Neuronal stem cell (in vitro differentiated cells): ENCODE measurements at regions not wholly inside any gene's neighbourhood (a gene's known extent, or its start where the extent isn't known, plus 50 kb on each side); places are given as distances from the start of the nearest gene placed in this dataset.

ENCODE experiments used
- DNase-seq: peaks from one replicate; pipeline ENCODE4 v3.0.0-alpha.2; 2013; ENCODE audit warnings: low spot score
- H2AFZ ChIP-seq: one replicate; pipeline ENCODE4 v1.6.1; 2013; ENCODE audit warnings: mild to moderate bottlenecking, low read length, inconsistent platforms
- H2AK5ac ChIP-seq: 2 replicates; pipeline ENCODE4 v1.6.1; 2013; ENCODE audit warnings: low read depth, mild to moderate bottlenecking, inconsistent platforms, low read length, moderate library complexity, mixed read lengths
- H2BK120ac ChIP-seq: 2 replicates; pipeline ENCODE4 v1.6.1; 2013; ENCODE audit warnings: low read depth, mild to moderate bottlenecking, inconsistent platforms, low read length, moderate library complexity, mixed read lengths
- H2BK12ac ChIP-seq: one replicate; pipeline ENCODE4 v1.6.1; 2013; ENCODE audit warnings: low read length, inconsistent platforms
- H2BK15ac ChIP-seq: 2 replicates; pipeline ENCODE4 v1.6.1; 2013; ENCODE audit warnings: mild to moderate bottlenecking, low read length, inconsistent platforms, mixed read lengths
- H2BK5ac ChIP-seq: one replicate; pipeline ENCODE4 v1.6.1; 2013; ENCODE audit warnings: inconsistent platforms, mild to moderate bottlenecking, low read length, moderate library complexity
- H3K14ac ChIP-seq: one replicate; pipeline ENCODE4 v1.6.1; 2013; ENCODE audit warnings: low read length, inconsistent platforms
- H3K18ac ChIP-seq: 2 replicates; pipeline ENCODE4 v1.6.1; 2013; ENCODE audit warnings: low read length, inconsistent platforms
- H3K23ac ChIP-seq: 2 replicates; pipeline ENCODE4 v1.6.1; 2013; ENCODE audit warnings: low read depth, mild to moderate bottlenecking, mixed read lengths, low read length, inconsistent platforms; ENCODE audit not compliant: poor library complexity
- H3K27ac ChIP-seq: replicated peaks from 3 replicates; pipeline ENCODE4 v1.5.1; 2013; ENCODE audit warnings: low read length, inconsistent platforms
- H3K27me3 ChIP-seq, 3 experiments: 2 replicates each; pipeline ENCODE4 v1.6.1; 2013; ENCODE audit warnings: low read length in 3 of 3, mild to moderate bottlenecking in 2 of 3, inconsistent platforms in 1 of 3, low read depth in 1 of 3, mixed read lengths in 1 of 3, moderate library complexity in 1 of 3; ENCODE audit not compliant: control insufficient read depth in 3 of 3, insufficient read depth in 3 of 3
- H3K36me3 ChIP-seq, 2 donors: replicated peaks in 1 of 2; 2 replicates each; pipeline ENCODE4 v1.6.1; 2013; ENCODE audit warnings: low read length in 2 of 2; ENCODE audit not compliant: control insufficient read depth in 2 of 2, insufficient read depth in 2 of 2
- H3K4ac ChIP-seq: 2 replicates; pipeline ENCODE4 v1.6.1; 2013; ENCODE audit warnings: inconsistent platforms, mild to moderate bottlenecking, low read length, moderate library complexity
- H3K4me1 ChIP-seq, 2 donors: 1 replicate in 1 of 2; 2 replicates in 1 of 2; pipeline ENCODE4 v1.6.1; 2013; ENCODE audit warnings: low read length in 2 of 2, low read depth in 1 of 2; ENCODE audit not compliant: control insufficient read depth in 2 of 2, insufficient read depth in 1 of 2
- H3K4me2 ChIP-seq: one replicate; pipeline ENCODE4 v1.6.1; 2013; ENCODE audit warnings: mild to moderate bottlenecking, low read length, inconsistent platforms; ENCODE audit not compliant: insufficient read depth, poor library complexity, severe bottlenecking
- H3K4me3 ChIP-seq, 2 donors: 2 replicates each; pipeline ENCODE4 v1.5.1; 2013; ENCODE audit warnings: low read length in 2 of 2, mild to moderate bottlenecking in 2 of 2, inconsistent platforms in 1 of 2, moderate library complexity in 1 of 2
- H3K79me1 ChIP-seq: one replicate; pipeline ENCODE4 v1.6.1; 2013; ENCODE audit warnings: low read depth, mild to moderate bottlenecking, inconsistent platforms, low read length, moderate library complexity
- H3K9ac ChIP-seq: one replicate; pipeline ENCODE4 v1.6.1; 2013; ENCODE audit warnings: mild to moderate bottlenecking, low read depth, low read length, inconsistent platforms; ENCODE audit not compliant: poor library complexity
- H3K9me3 ChIP-seq, 2 donors: replicated peaks in 1 of 2; 2 replicates each; pipeline versions ENCODE3 to v1.6.1; 2013; ENCODE audit warnings: low read length in 2 of 2, mild to moderate bottlenecking in 2 of 2, inconsistent platforms in 1 of 2, low read depth in 1 of 2, mixed read lengths in 1 of 2, moderate library complexity in 1 of 2; ENCODE audit not compliant: control insufficient read depth in 2 of 2, insufficient read depth in 1 of 2
- H4K8ac ChIP-seq: one replicate; pipeline ENCODE4 v1.6.1; 2013; ENCODE audit warnings: low read depth, mild to moderate bottlenecking, inconsistent platforms, low read length, moderate library complexity
- H4K91ac ChIP-seq: one replicate; pipeline ENCODE4 v1.6.1; 2013; ENCODE audit warnings: low read length, low read depth, mild to moderate bottlenecking, inconsistent platforms; ENCODE audit not compliant: poor library complexity
- whole genome bisulfite sequencing, 2 donors: extraction: QIAGEN DNeasy Blood & Tissue Kit; methylation state at CpG; one replicate each; pipeline ENCODE4 v1.1.7; 2013; ENCODE audit warnings: missing lambda C conversion rate in 2 of 2, mixed read lengths in 1 of 2; ENCODE audit not compliant: insufficient read length in 2 of 2, insufficient replicate concordance in 1 of 2; ENCODE audit errors: extremely low coverage in 2 of 2; 5-methylcytosine and 5-hydroxymethylcytosine counted together

DNA sequence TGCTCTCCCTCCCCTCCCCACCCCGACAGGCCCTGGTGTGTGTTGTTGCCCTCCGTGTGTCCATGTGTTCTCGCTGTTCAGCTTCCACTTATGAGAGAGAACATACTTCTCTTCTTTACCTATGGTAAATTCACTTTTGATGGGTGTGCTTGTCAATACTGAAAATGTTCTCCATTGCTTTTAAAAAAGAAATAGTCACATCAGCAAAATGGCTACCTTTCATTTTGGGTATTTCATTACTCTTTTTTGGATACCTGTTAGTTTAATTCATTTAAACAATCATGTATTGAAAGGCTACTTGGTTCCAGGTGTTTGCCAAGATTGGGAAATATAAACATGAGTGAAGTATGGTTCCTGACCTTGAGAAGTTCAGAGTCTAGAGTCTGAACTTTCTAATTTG is 107.4 kb upstream of the PITX2 start:
- no peak overlapping the region for H3K18ac ChIP-seq
- no peak overlapping the region for H3K4me2 ChIP-seq

DNA sequence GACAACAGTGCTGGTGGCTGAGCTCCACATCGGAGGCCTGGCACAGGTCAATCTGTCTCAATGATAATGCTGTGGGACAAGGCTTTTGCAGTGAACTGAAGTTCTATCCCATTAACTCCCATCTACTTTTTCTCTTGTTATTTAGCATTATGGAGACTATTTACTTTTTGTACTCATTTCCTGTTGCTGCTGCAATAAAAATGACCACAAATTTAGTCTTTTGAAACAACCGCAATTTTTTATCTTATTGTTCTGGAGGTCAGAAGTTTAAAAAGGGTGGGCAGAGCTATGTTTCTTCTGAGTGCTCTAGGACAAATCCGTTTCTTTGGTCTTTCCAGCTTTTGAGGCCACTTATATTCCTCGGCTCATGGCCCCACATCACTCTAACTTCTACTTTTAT is 111.0 kb upstream of the PITX2 start:
- no peak overlapping the region for H2BK15ac ChIP-seq
- no peak overlapping the region for H3K27ac ChIP-seq
- no peak overlapping the region for H4K91ac ChIP-seq
- H3K4me1 ChIP-seq, result no peaks in the 10 kb centered on the region
- WGBS, 2 donors, result no CpG with 5 or more reads among the region's 4 CpGs
- no peaks in the 10 kb centered on the region for H3K79me1 ChIP-seq
- H3K18ac ChIP-seq, result no peak overlapping the region
- H3K4ac ChIP-seq, result no peak overlapping the region
- H3K23ac ChIP-seq, result no peak overlapping the region
- no peak overlapping the region for H2BK5ac ChIP-seq
- no peak overlapping the region for H3K4me3 ChIP-seq
- H2BK120ac ChIP-seq, result no peak overlapping the region
- no peak overlapping the region for H2AFZ ChIP-seq
- no peak overlapping the region for H3K9ac ChIP-seq
- H3K27me3 ChIP-seq, result no peaks in the 10 kb centered on the region
- H2BK12ac ChIP-seq, result no peak overlapping the region
- no peak overlapping the region for H2AK5ac ChIP-seq
- H3K9me3 ChIP-seq, result no peaks in the 10 kb centered on the region
- H3K4me2 ChIP-seq, result no peak overlapping the region
- DNase-seq, result no peak
- no peak overlapping the region for H4K8ac ChIP-seq
- H3K36me3 ChIP-seq, result no peaks in the 10 kb centered on the region
- H3K14ac ChIP-seq, result no peak overlapping the region

More for the DNA sequence above, 107.4 kb upstream of the PITX2 start:
- Histone ChIP-seq H3K27me3 (no peaks in the 10 kb centered on the region), H4K91ac (no peak overlapping the region), H3K14ac (no peak overlapping the region), H2AFZ (no peak overlapping the region), H3K36me3 (no peaks in the 10 kb centered on the region), H4K8ac (no peak overlapping the region), H3K4me3 (no peak overlapping the region), H2BK5ac (no peak overlapping the region), H3K4me1 (no peaks in the 10 kb centered on the region), H2AK5ac (no peak overlapping the region), H3K9ac (no peak overlapping the region), H2BK15ac (no peak overlapping the region), H2BK120ac (no peak overlapping the region), H3K4ac (no peak overlapping the region), H3K27ac (no peak overlapping the region), H3K79me1 (no peaks in the 10 kb centered on the region), H2BK12ac (no peak overlapping the region), H3K9me3 (no peaks in the 10 kb centered on the region), H3K23ac (no peak overlapping the region)
- no CpG with 5 or more reads among the region's 3 CpGs for WGBS, 2 donors
- DNase-seq, result no peak

DNA sequence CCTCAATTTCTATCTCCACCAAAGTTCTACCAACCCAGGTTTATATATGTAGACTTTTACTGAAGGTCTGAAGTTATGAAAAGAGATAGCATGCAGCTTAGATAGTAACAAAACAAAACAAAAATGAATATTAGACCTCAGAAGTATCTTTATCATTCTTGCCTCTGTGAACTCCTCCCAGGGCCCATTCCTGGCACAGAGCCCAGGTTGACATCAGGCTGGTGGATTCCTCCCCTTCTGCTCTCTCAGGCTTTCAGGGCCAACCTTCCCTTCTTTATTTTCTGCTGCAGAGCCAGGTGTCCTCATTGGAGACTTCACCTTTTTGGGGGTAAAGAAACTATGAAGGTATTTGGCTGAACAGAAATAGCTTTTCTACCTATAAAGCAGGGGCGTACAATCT is 112.8 kb upstream of the PITX2 start:
- Histone ChIP-seq H3K4ac (no peak overlapping the region), H2AK5ac (no peak overlapping the region), H3K79me1 (no peaks in the 10 kb centered on the region), H3K9ac (no peak overlapping the region), H2BK120ac (no peak overlapping the region), H3K23ac (no peak overlapping the region), H2BK12ac (no peak overlapping the region), H3K18ac (no peak overlapping the region), H3K4me3 (no peak overlapping the region), H2AFZ (no peak overlapping the region), H4K8ac (no peak overlapping the region), H3K36me3 (no peaks in the 10 kb centered on the region), H3K4me1 (no peaks in the 10 kb centered on the region), H4K91ac (no peak overlapping the region), H3K9me3 (no peaks in the 10 kb centered on the region), H3K14ac (no peak overlapping the region), H2BK15ac (no peak overlapping the region), H3K27ac (no peak overlapping the region), H3K4me2 (no peak overlapping the region), H3K27me3 (no peaks in the 10 kb centered on the region), H2BK5ac (no peak overlapping the region)
- no CpG with 5 or more reads among the region's 1 CpG for WGBS, 2 donors
- no peak for DNase-seq

DNA sequence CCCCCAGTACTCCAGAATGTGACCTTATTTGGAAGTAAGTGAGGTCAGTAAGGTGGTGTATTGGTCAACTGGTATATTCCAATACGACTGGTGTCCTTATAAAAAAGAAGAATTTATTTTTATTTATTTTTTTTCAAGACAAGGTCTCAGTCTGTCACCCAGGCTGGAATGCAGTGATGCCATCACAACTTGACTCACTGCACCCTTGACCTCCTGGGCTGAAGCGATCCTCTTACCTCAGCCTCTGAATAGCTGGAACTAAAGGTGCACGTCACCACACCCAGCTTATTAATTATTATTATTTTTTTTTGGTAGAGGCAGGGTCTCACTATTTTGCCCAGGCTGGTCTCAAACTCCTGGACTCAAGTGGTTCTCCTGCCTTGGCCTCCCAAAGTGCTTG is 115.1 kb upstream of the PITX2 start:
- WGBS, 2 donors, result no CpG with 5 or more reads among the region's 3 CpGs
- Histone ChIP-seq H3K36me3 (no peaks in the 10 kb centered on the region), H3K4ac (no peak overlapping the region), H3K14ac (no peak overlapping the region), H3K4me2 (no peak overlapping the region), H3K9me3 (no peaks in the 10 kb centered on the region), H3K79me1 (no peaks in the 10 kb centered on the region), H4K91ac (no peak overlapping the region), H3K4me1 (no peaks in the 10 kb centered on the region), H2BK12ac (no peak overlapping the region), H3K4me3 (no peak overlapping the region), H2BK5ac (no peak overlapping the region), H2BK15ac (no peak overlapping the region), H2BK120ac (no peak overlapping the region), H4K8ac (no peak overlapping the region), H3K9ac (no peak overlapping the region), H2AFZ (no peak overlapping the region), H3K18ac (no peak overlapping the region), H3K27ac (no peak overlapping the region), H2AK5ac (no peak overlapping the region), H3K27me3 (no peaks in the 10 kb centered on the region), H3K23ac (no peak overlapping the region)
- no peak for DNase-seq
